ENCODE measurements at regions not wholly inside any gene's neighbourhood (a gene's known extent, or its start where the extent isn't known, plus 50 kb on each side); places are given as distances from the start of the nearest gene placed in this dataset.

DNA sequence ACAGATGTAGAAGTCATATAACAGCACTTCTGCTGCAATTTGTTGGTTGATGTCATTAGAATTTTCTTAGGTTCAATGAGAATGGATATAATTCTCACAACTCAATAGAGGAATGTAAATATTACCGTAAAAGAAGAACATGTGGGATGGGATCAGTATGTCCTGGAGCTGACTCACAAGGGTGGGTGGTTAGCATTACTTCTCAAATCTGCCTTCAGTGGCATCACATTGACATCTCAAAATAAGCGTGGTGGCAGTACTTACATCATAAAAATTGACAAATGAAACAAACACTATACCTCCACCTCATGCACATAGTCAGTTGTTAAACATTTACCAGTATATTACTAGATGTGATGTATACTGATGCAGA, 1068.0 kb upstream of the CADM2 start:
- Histone ChIP-seq H3K4me2 (ENCODE audit: low read depth, low read length, poor library complexity, severe bottlenecking) (no peak overlapping the region), H3K36me3 (ENCODE audit: insufficient read depth, low read length) (no peaks in the 10 kb centered on the region), H3K9ac (ENCODE audit: low read depth, low read length, poor library complexity, severe bottlenecking) (no peak overlapping the region), H3K27me3 (ENCODE audit: insufficient read depth, low read length, poor library complexity, severe bottlenecking) (no peaks in the 10 kb centered on the region), H3K4me1 (ENCODE audit: insufficient read depth, low read length, poor library complexity, severe bottlenecking) (no peaks in the 10 kb centered on the region), H3K9me3 (ENCODE audit: insufficient read depth, low read depth, low read length) (no peaks in the 10 kb centered on the region), H3K9me2 (replicated peaks; ENCODE audit: low read depth, low read length) (no peaks in the 10 kb centered on the region), H4K20me1 (ENCODE audit: insufficient read depth, low read length, poor library complexity, severe bottlenecking) (no peaks in the 10 kb centered on the region), H3F3A (ENCODE audit: low read depth) (no peaks in the 10 kb centered on the region), H2AFZ (ENCODE audit: low read length) (no peak overlapping the region), H3K4me3 (ENCODE audit: low read length, poor library complexity, severe bottlenecking) (no peak overlapping the region), H3K79me2 (ENCODE audit: insufficient read depth, low read length) (no peaks in the 10 kb centered on the region)
- TF ChIP-seq, protein P1, sequence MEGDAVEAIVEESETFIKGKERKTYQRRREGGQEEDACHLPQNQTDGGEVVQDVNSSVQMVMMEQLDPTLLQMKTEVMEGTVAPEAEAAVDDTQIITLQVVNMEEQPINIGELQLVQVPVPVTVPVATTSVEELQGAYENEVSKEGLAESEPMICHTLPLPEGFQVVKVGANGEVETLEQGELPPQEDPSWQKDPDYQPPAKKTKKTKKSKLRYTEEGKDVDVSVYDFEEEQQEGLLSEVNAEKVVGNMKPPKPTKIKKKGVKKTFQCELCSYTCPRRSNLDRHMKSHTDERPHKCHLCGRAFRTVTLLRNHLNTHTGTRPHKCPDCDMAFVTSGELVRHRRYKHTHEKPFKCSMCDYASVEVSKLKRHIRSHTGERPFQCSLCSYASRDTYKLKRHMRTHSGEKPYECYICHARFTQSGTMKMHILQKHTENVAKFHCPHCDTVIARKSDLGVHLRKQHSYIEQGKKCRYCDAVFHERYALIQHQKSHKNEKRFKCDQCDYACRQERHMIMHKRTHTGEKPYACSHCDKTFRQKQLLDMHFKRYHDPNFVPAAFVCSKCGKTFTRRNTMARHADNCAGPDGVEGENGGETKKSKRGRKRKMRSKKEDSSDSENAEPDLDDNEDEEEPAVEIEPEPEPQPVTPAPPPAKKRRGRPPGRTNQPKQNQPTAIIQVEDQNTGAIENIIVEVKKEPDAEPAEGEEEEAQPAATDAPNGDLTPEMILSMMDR (conservative IDR thresholded peaks at IDR 0.05; ENCODE audit: low read length), result no peak
- no peak for TF ChIP-seq EZH2phosphoT487 (IDR thresholded peaks at IDR 0.05; ENCODE audit: borderline replicate concordance)

DNA sequence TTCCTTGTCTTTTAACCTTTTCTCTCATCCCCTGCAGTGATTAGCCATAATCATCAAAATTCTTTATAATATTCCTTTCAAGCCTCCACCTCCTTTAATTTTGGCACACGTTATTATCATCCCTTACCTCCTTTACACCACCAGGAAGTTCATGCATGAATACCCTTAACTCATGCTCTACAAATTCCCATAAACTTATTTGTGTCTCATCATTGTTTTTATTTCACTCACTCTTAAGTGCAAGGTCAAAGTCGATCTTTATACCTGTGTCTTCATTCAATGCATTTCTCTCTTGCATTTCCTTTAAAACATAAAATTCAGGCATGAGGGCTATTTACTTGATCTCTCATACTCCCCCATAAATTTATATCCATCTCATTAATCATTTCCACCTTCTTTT, 1064.6 kb upstream of the CADM2 start:
- H3K9me3 ChIP-seq (ENCODE audit: insufficient read depth, low read depth, low read length), result no peaks in the 10 kb centered on the region
- H3F3A ChIP-seq (ENCODE audit: low read depth), result no peaks in the 10 kb centered on the region
- TF ChIP-seq EZH2phosphoT487 (IDR thresholded peaks at IDR 0.05; ENCODE audit: borderline replicate concordance), result no peak
- TF ChIP-seq, protein P1 (conservative IDR thresholded peaks at IDR 0.05; ENCODE audit: low read length), result no peak
- H3K4me3 ChIP-seq (ENCODE audit: low read length, poor library complexity, severe bottlenecking), result no peak overlapping the region
- H3K9me2 ChIP-seq (replicated peaks; ENCODE audit: low read depth, low read length), result no peaks in the 10 kb centered on the region
- no peak overlapping the region for H3K4me2 ChIP-seq (ENCODE audit: low read depth, low read length, poor library complexity, severe bottlenecking)
- H4K20me1 ChIP-seq (ENCODE audit: insufficient read depth, low read length, poor library complexity, severe bottlenecking), result no peaks in the 10 kb centered on the region
- no peaks in the 10 kb centered on the region for H3K79me2 ChIP-seq (ENCODE audit: insufficient read depth, low read length)
- no peak overlapping the region for H3K9ac ChIP-seq (ENCODE audit: low read depth, low read length, poor library complexity, severe bottlenecking)
- no peaks in the 10 kb centered on the region for H3K36me3 ChIP-seq (ENCODE audit: insufficient read depth, low read length)
- no peaks in the 10 kb centered on the region for H3K4me1 ChIP-seq (ENCODE audit: insufficient read depth, low read length, poor library complexity, severe bottlenecking)
- H3K27me3 ChIP-seq (ENCODE audit: insufficient read depth, low read length, poor library complexity, severe bottlenecking), result no peaks in the 10 kb centered on the region
- H2AFZ ChIP-seq (ENCODE audit: low read length), result no peak overlapping the region

DNA sequence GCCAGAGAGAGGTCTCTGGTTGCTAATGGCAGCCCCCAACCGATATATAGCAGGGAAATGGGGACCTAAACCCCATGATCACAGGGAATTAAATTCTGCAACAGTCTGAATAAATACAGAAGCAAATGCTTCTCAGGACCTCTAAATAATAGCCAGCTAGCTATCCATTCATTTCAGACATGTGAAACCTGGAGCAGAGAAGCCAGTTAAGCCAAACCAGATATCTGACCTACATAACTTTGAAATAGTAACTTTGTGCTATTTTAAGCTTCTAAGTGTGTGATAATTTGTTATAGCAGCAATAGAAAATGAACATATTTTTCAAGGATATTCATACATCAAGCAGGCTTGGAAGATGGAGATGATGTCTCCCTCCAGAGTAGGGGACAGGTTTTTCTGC, 1062.9 kb upstream of the CADM2 start:
- Histone ChIP-seq H3K4me1 (ENCODE audit: insufficient read depth, low read length, poor library complexity, severe bottlenecking) (no peaks in the 10 kb centered on the region), H3K27me3 (ENCODE audit: insufficient read depth, low read length, poor library complexity, severe bottlenecking) (no peaks in the 10 kb centered on the region), H3K9me2 (replicated peaks; ENCODE audit: low read depth, low read length) (no peaks in the 10 kb centered on the region), H3K36me3 (ENCODE audit: insufficient read depth, low read length) (no peaks in the 10 kb centered on the region), H3K9me3 (ENCODE audit: insufficient read depth, low read depth, low read length) (no peaks in the 10 kb centered on the region), H3F3A (ENCODE audit: low read depth) (no peaks in the 10 kb centered on the region), H3K4me3 (ENCODE audit: low read length, poor library complexity, severe bottlenecking) (no peak overlapping the region), H3K4me2 (ENCODE audit: low read depth, low read length, poor library complexity, severe bottlenecking) (no peak overlapping the region), H3K79me2 (ENCODE audit: insufficient read depth, low read length) (no peaks in the 10 kb centered on the region), H3K9ac (ENCODE audit: low read depth, low read length, poor library complexity, severe bottlenecking) (no peak overlapping the region), H2AFZ (ENCODE audit: low read length) (no peak overlapping the region), H4K20me1 (ENCODE audit: insufficient read depth, low read length, poor library complexity, severe bottlenecking) (no peaks in the 10 kb centered on the region)
- TF ChIP-seq EZH2phosphoT487 (IDR thresholded peaks at IDR 0.05; ENCODE audit: borderline replicate concordance), result no peak
- TF ChIP-seq, protein P1 (conservative IDR thresholded peaks at IDR 0.05; ENCODE audit: low read length), result no peak
